ENCODE measurements at regions not wholly inside any gene's neighbourhood (a gene's known extent, or its start where the extent isn't known, plus 50 kb on each side); places are given as distances from the start of the nearest gene placed in this dataset.

DNA sequence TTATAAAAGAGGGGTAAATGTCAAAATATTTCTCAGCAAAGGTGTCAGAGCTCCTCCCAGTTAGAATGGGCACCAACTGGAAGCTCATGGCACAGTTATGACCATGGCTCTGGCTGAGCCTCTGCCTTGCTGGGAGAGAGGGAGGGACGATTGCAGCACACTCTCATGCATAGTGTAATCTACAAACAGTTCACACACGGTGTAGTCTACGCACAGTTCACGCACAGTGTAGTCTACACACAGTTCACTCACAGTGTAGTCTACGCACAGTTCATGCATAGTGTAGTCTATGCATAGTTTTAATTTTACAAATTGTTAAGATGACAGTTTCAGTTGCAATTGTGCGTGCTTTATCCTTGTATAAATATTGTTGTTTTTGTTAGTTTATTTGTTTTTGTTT lies 1474.6 kb upstream of the TMEM132C start:
- no peaks in the 10 kb centered on the region for H3K79me2 ChIP-seq (ENCODE audit: insufficient read depth, low read length)
- no peaks in the 10 kb centered on the region for H3K9me3 ChIP-seq (ENCODE audit: low read length)
- no peak overlapping the region for H3K4me3 ChIP-seq (ENCODE audit: low read depth, low read length, poor library complexity, severe bottlenecking)
- no peak overlapping the region for H3K4me2 ChIP-seq (ENCODE audit: low read length)
- H4K20me1 ChIP-seq (ENCODE audit: insufficient read depth, low read length): no peaks in the 10 kb centered on the region
- H3K36me3 ChIP-seq (ENCODE audit: insufficient read depth, low read length): no peaks in the 10 kb centered on the region
- H2AFZ ChIP-seq (ENCODE audit: low read length): no peak overlapping the region
- H3K9ac ChIP-seq (ENCODE audit: low read length): no peak overlapping the region
- no peaks in the 10 kb centered on the region for H3F3A ChIP-seq (ENCODE audit: insufficient read depth, low read length)
- H3K4me1 ChIP-seq (ENCODE audit: insufficient read depth, low read length, severe bottlenecking): no peaks in the 10 kb centered on the region
- TF ChIP-seq EZH2 (IDR thresholded peaks at IDR 0.05; ENCODE audit: borderline replicate concordance, low read length): no peak
- TF ChIP-seq, protein P1, sequence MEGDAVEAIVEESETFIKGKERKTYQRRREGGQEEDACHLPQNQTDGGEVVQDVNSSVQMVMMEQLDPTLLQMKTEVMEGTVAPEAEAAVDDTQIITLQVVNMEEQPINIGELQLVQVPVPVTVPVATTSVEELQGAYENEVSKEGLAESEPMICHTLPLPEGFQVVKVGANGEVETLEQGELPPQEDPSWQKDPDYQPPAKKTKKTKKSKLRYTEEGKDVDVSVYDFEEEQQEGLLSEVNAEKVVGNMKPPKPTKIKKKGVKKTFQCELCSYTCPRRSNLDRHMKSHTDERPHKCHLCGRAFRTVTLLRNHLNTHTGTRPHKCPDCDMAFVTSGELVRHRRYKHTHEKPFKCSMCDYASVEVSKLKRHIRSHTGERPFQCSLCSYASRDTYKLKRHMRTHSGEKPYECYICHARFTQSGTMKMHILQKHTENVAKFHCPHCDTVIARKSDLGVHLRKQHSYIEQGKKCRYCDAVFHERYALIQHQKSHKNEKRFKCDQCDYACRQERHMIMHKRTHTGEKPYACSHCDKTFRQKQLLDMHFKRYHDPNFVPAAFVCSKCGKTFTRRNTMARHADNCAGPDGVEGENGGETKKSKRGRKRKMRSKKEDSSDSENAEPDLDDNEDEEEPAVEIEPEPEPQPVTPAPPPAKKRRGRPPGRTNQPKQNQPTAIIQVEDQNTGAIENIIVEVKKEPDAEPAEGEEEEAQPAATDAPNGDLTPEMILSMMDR (IDR thresholded peaks at IDR 0.05; ENCODE audit: low read length): no peak
- no peaks in the 10 kb centered on the region for H3K9me2 ChIP-seq (ENCODE audit: low read depth, low read length)
- H3K27ac ChIP-seq (ENCODE audit: low read depth, low read length, poor library complexity, severe bottlenecking): no peak overlapping the region
- H3K27me3 ChIP-seq (ENCODE audit: insufficient read depth, low read length): no peaks in the 10 kb centered on the region

DNA sequence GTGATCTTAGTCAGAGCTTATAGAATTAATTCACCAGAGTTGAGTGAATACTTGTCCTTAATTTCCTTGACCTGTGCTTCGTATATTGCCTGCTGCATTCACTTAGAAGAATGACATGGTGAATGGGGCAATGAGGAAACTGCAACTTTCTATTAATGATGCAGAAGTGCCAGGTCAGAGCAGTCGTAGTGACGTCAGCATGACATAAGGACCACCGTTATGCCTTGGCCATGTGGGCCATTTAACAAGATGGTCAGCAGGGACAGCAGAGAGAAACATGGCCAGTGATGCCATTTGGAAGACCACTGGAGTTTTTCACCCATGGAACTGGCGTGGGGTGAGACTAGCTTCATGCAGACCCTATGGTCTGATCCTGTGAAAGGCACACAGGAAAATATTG lies 1469.4 kb upstream of the TMEM132C start:
- H3K27ac ChIP-seq (ENCODE audit: low read depth, low read length, poor library complexity, severe bottlenecking): no peak overlapping the region
- H3K36me3 ChIP-seq (ENCODE audit: insufficient read depth, low read length): no peaks in the 10 kb centered on the region
- H3K9me3 ChIP-seq (ENCODE audit: low read length): no peaks in the 10 kb centered on the region
- H3K4me1 ChIP-seq (ENCODE audit: insufficient read depth, low read length, severe bottlenecking): no peaks in the 10 kb centered on the region
- H4K20me1 ChIP-seq (ENCODE audit: insufficient read depth, low read length): no peaks in the 10 kb centered on the region
- H3F3A ChIP-seq (ENCODE audit: insufficient read depth, low read length): no peaks in the 10 kb centered on the region
- no peak overlapping the region for H3K4me3 ChIP-seq (ENCODE audit: low read depth, low read length, poor library complexity, severe bottlenecking)
- no peaks in the 10 kb centered on the region for H3K27me3 ChIP-seq (ENCODE audit: insufficient read depth, low read length)
- H3K79me2 ChIP-seq (ENCODE audit: insufficient read depth, low read length): no peaks in the 10 kb centered on the region
- no peaks in the 10 kb centered on the region for H3K9me2 ChIP-seq (ENCODE audit: low read depth, low read length)
- H3K9ac ChIP-seq (ENCODE audit: low read length): no peak overlapping the region
- no peak overlapping the region for H3K4me2 ChIP-seq (ENCODE audit: low read length)
- H2AFZ ChIP-seq (ENCODE audit: low read length): no peak overlapping the region
- no peak for TF ChIP-seq EZH2 (IDR thresholded peaks at IDR 0.05; ENCODE audit: borderline replicate concordance, low read length)
- TF ChIP-seq, protein P1 (IDR thresholded peaks at IDR 0.05; ENCODE audit: low read length): no peak

DNA sequence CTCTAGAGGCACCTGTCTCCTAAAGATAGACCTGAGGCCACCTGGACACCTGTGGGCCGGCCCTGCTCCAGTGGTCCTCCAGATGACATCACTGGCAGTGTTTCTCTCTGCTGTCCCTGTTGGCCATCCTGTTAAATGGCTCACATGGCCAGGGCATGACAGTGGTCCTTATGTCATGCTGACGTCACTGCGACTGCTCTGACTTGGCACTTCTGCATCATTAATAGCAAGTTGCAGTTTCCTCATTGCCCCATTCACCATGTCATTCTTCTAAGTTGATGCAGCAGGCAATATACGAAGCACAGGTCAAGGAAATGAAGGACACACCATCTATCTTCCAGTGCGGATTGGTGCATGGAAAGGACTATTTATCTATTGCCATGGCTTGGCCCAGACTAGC lies 1468.5 kb upstream of the TMEM132C start:
- no peaks in the 10 kb centered on the region for H3K27me3 ChIP-seq (ENCODE audit: insufficient read depth, low read length)
- TF ChIP-seq EZH2 (IDR thresholded peaks at IDR 0.05; ENCODE audit: borderline replicate concordance, low read length): no peak
- TF ChIP-seq, protein P1 (IDR thresholded peaks at IDR 0.05; ENCODE audit: low read length): no peak
- H4K20me1 ChIP-seq (ENCODE audit: insufficient read depth, low read length): no peaks in the 10 kb centered on the region
- H3K4me2 ChIP-seq (ENCODE audit: low read length): no peak overlapping the region
- no peaks in the 10 kb centered on the region for H3K9me2 ChIP-seq (ENCODE audit: low read depth, low read length)
- H3K79me2 ChIP-seq (ENCODE audit: insufficient read depth, low read length): no peaks in the 10 kb centered on the region
- H3K4me1 ChIP-seq (ENCODE audit: insufficient read depth, low read length, severe bottlenecking): no peaks in the 10 kb centered on the region
- no peak overlapping the region for H2AFZ ChIP-seq (ENCODE audit: low read length)
- no peaks in the 10 kb centered on the region for H3K36me3 ChIP-seq (ENCODE audit: insufficient read depth, low read length)
- no peak overlapping the region for H3K4me3 ChIP-seq (ENCODE audit: low read depth, low read length, poor library complexity, severe bottlenecking)
- H3F3A ChIP-seq (ENCODE audit: insufficient read depth, low read length): no peaks in the 10 kb centered on the region
- no peak overlapping the region for H3K27ac ChIP-seq (ENCODE audit: low read depth, low read length, poor library complexity, severe bottlenecking)
- H3K9me3 ChIP-seq (ENCODE audit: low read length): no peaks in the 10 kb centered on the region
- H3K9ac ChIP-seq (ENCODE audit: low read length): no peak overlapping the region
